ENCODE measurements at regions not wholly inside any gene's neighbourhood (a gene's known extent, or its start where the extent isn't known, plus 50 kb on each side); places are given as distances from the start of the nearest gene placed in this dataset.
A peak's percentile ranks its signal among the peaks of the same experiment; 100 is the strongest.

DNA sequence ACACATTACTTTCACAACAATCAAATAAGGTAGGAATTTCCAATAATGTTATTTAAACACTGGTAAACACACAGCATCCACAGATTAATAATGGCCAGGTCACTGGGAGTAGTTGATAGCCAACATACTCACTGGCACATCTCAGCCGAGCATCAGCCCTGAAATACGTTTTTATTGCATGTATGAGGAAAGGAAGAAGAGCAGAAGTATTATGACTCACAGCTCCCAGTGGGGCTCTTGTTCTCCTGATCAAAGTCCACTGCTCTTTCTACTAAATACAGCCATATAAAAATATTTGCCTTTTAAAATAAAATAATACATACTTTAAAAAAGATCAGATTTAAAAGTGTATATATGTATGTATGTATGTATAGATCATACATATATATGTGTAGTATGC, 999.6 kb downstream of the SUCLG1 start:
- no peak overlapping the region for H3K4me2 ChIP-seq (ENCODE audit: unreplicated experiment)
- no peaks in the 10 kb centered on the region for H3F3A ChIP-seq (ENCODE audit: insufficient read depth)
- H3K27me3 ChIP-seq (replicated peaks; ENCODE audit: insufficient read depth): no peaks in the 10 kb centered on the region
- no peak overlapping the region for H3K9ac ChIP-seq
- H3K9me2 ChIP-seq (ENCODE audit: insufficient read depth): no peaks in the 10 kb centered on the region
- H3K27ac ChIP-seq: no peak overlapping the region
- no peak overlapping the region for H3K4me3 ChIP-seq
- H2AFZ ChIP-seq: no peak overlapping the region
- H3K4me1 ChIP-seq (ENCODE audit: insufficient read depth): no peaks in the 10 kb centered on the region
- no peaks in the 10 kb centered on the region for H3K79me2 ChIP-seq (ENCODE audit: insufficient read depth)
- WGBS, 2 experiments (ENCODE audit: low coverage in 1 of 2, low lambda C conversion rate in 2 of 2, missing lambda C conversion rate in 2 of 2): 16 to 17% methylated on average over 2 of the region's 2 CpGs
- in situ Hi-C loops (cut with MboI): no loop called here
- H3K9me3 ChIP-seq (ENCODE audit: low read depth): no peaks in the 10 kb centered on the region
- DNase-seq: peak; percentile 22
- no peaks in the 10 kb centered on the region for H4K20me1 ChIP-seq (ENCODE audit: insufficient read depth)
- H3K36me3 ChIP-seq (ENCODE audit: low read depth): no peaks in the 10 kb centered on the region
- no peak for TF ChIP-seq EZH2phosphoT487 (IDR thresholded peaks at IDR 0.05; ENCODE audit: insufficient read depth, low read depth)
- no peak for TF ChIP-seq EZH2 (IDR thresholded peaks at IDR 0.05; ENCODE audit: insufficient read depth, poor library complexity, severe bottlenecking)

DNA sequence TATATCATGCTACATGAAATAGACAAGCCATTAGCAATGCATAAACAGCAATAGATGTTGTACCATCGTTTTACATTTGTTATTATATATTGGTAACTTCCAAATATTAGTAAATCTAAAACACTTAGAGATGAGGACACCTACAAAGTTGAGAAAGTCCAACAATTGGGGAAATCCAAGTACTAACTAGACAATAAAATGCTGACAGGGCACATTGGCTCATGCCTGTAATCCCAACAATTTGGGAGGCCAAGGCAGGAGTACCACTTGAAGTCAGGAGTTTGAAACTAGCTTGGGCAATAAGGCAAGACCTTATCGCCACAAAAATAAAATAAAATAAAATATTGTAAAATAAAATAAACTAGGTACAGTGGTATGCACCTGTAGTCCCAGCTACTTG, 1023.1 kb downstream of the SUCLG1 start:
- no peaks in the 10 kb centered on the region for H3K9me3 ChIP-seq (ENCODE audit: low read depth)
- H3K9me2 ChIP-seq (ENCODE audit: insufficient read depth): no peaks in the 10 kb centered on the region
- H3K4me1 ChIP-seq (ENCODE audit: insufficient read depth): no peaks in the 10 kb centered on the region
- no peak overlapping the region for H3K4me2 ChIP-seq (ENCODE audit: unreplicated experiment)
- no peak overlapping the region for H3K9ac ChIP-seq
- no peak overlapping the region for H3K4me3 ChIP-seq
- no peak overlapping the region for H2AFZ ChIP-seq
- H3K27ac ChIP-seq: no peak overlapping the region
- no peaks in the 10 kb centered on the region for H3K27me3 ChIP-seq (replicated peaks; ENCODE audit: insufficient read depth)
- H4K20me1 ChIP-seq (ENCODE audit: insufficient read depth): no peaks in the 10 kb centered on the region
- DNase-seq: no peak
- no peaks in the 10 kb centered on the region for H3F3A ChIP-seq (ENCODE audit: insufficient read depth)
- 13 to 18% methylated on average over 2 of the region's 2 CpGs for WGBS, 2 experiments (ENCODE audit: low coverage in 1 of 2, low lambda C conversion rate in 2 of 2, missing lambda C conversion rate in 2 of 2)
- in situ Hi-C loops (cut with MboI): no loop called here
- no peaks in the 10 kb centered on the region for H3K79me2 ChIP-seq (ENCODE audit: insufficient read depth)
- TF ChIP-seq EZH2 (IDR thresholded peaks at IDR 0.05; ENCODE audit: insufficient read depth, poor library complexity, severe bottlenecking): no peak
- TF ChIP-seq EZH2phosphoT487 (IDR thresholded peaks at IDR 0.05; ENCODE audit: insufficient read depth, low read depth): no peak
- no peaks in the 10 kb centered on the region for H3K36me3 ChIP-seq (ENCODE audit: low read depth)

DNA sequence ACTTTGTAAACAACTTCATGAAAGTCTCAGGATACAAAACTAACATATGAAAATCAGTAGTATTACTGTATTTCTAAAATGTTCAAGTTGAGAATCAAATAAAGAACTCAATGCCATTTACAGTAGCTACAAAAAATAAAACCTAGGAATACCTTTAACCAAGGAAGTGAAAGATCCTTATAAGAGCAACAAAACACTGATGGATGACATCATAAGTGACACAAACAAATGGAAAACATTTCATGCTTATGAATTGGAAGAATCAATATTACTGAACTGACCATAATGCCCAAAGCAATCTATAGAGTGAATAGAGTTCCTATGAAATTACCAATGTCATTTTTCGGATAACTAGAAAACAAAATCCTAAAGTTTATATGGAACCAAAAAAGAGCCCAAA, 1038.1 kb downstream of the SUCLG1 start:
- Histone ChIP-seq H3K9me2 (ENCODE audit: insufficient read depth) (no peaks in the 10 kb centered on the region), H3K27ac (no peak overlapping the region), H3K27me3 (replicated peaks; ENCODE audit: insufficient read depth) (no peaks in the 10 kb centered on the region), H4K20me1 (ENCODE audit: insufficient read depth) (no peaks in the 10 kb centered on the region), H3K9ac (no peak overlapping the region), H2AFZ (no peak overlapping the region), H3K79me2 (ENCODE audit: insufficient read depth) (no peaks in the 10 kb centered on the region), H3K4me3 (no peak overlapping the region), H3K4me2 (ENCODE audit: unreplicated experiment) (no peak overlapping the region), H3F3A (ENCODE audit: insufficient read depth) (no peaks in the 10 kb centered on the region), H3K9me3 (ENCODE audit: low read depth) (no peaks in the 10 kb centered on the region), H3K36me3 (ENCODE audit: low read depth) (no peaks in the 10 kb centered on the region), H3K4me1 (ENCODE audit: insufficient read depth) (no peaks in the 10 kb centered on the region)
- WGBS, 2 experiments (ENCODE audit: low coverage in 1 of 2, low lambda C conversion rate in 2 of 2, missing lambda C conversion rate in 2 of 2): 16 to 24% methylated on average over 1 of the region's 1 CpG
- no peak for DNase-seq
- in situ Hi-C loops (cut with MboI): no loop called here
- TF ChIP-seq EZH2phosphoT487 (IDR thresholded peaks at IDR 0.05; ENCODE audit: insufficient read depth, low read depth) (no peak), EZH2 (IDR thresholded peaks at IDR 0.05; ENCODE audit: insufficient read depth, poor library complexity, severe bottlenecking) (no peak)

DNA sequence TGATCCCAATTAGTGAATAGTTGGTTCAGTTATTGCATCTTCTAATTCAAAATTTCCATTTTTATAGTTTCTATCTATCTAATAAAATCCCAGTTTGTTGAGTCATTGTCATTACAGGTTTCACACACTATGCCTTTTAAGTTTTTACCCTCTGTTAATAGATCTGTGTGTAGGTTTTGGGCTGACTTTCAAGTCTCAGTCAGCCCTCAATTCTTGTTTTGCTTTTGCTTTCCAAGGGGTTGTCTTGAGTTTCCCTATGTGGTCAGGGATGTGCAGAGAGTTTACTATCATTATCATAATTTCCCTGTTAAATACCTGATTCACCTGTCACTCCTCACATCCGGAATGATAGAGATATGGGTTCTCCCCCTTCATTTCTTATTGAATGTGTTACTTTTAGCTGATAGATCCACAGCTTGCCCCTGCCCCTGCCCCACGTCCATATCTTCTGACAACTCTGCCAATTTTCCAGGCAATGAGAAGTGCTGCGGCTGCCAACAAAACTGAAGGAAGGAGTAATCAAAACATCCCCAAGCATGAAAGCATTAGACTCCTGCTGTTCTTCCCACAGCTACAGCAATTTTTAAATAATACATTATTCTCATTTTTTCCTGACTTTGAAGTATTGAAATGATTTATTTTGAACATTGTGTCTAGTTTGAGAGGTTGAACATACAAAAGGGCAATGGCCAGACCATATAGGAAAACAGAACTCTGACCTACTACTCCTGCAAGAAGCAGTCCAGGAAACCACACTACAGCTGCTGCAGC, 1064.8 kb downstream of the SUCLG1 start:
- no peak overlapping the region for H3K9ac ChIP-seq
- in situ Hi-C loops (cut with MboI): no loop called here

More for the DNA sequence above, 1064.8 kb downstream of the SUCLG1 start:
- no peak overlapping the region for H3K4me2 ChIP-seq (ENCODE audit: unreplicated experiment)
- H3K9me3 ChIP-seq (ENCODE audit: low read depth): no peaks in the 10 kb centered on the region
- H4K20me1 ChIP-seq (ENCODE audit: insufficient read depth): no peaks in the 10 kb centered on the region
- H3K79me2 ChIP-seq (ENCODE audit: insufficient read depth): no peaks in the 10 kb centered on the region
- no peak overlapping the region for H2AFZ ChIP-seq
- no peaks in the 10 kb centered on the region for H3K36me3 ChIP-seq (ENCODE audit: low read depth)
- 26 to 38% methylated on average over 3 of the region's 3 CpGs for WGBS, 2 experiments (ENCODE audit: low coverage in 1 of 2, low lambda C conversion rate in 2 of 2, missing lambda C conversion rate in 2 of 2)
- no peaks in the 10 kb centered on the region for H3F3A ChIP-seq (ENCODE audit: insufficient read depth)
- TF ChIP-seq EZH2 (IDR thresholded peaks at IDR 0.05; ENCODE audit: insufficient read depth, poor library complexity, severe bottlenecking) (no peak), EZH2phosphoT487 (IDR thresholded peaks at IDR 0.05; ENCODE audit: insufficient read depth, low read depth) (no peak)
- no peak overlapping the region for H3K4me3 ChIP-seq
- no peak for DNase-seq
- H3K4me1 ChIP-seq (ENCODE audit: insufficient read depth): no peaks in the 10 kb centered on the region
- no peaks in the 10 kb centered on the region for H3K27me3 ChIP-seq (replicated peaks; ENCODE audit: insufficient read depth)
- no peaks in the 10 kb centered on the region for H3K9me2 ChIP-seq (ENCODE audit: insufficient read depth)
- no peak overlapping the region for H3K27ac ChIP-seq

Data from GM23248 (cell line).